ENCODE measurements at regions not wholly inside any gene's neighbourhood (a gene's known extent, or its start where the extent isn't known, plus 50 kb on each side); places are given as distances from the start of the nearest gene placed in this dataset.

- DNase-seq (no peak), ATAC-seq (no peak)
- Histone ChIP-seq H3K27ac (no peak overlapping the region), H3K4me3 (no peak overlapping the region), H3K4me1 (no peaks in the 10 kb centered on the region), H3K36me3 (no peaks in the 10 kb centered on the region), H3K9me3 (peaks cover 0 to 7% (median 0%) of the 10 kb centered on the region in 12 donors), H3K27me3 (peaks cover 0 to 26% (median 0%) of the 10 kb centered on the region in 9 donors)
- TF ChIP-seq POLR2A (IDR thresholded peaks at IDR 0.05) (no peak), CTCF (IDR thresholded peaks at IDR 0.05) (no peak)
- 54 to 85% (median 67%) methylated on average over 2 of the region's 2 CpGs for WGBS, 4 donors
- intact Hi-C loops (cut with DNase I), result loop anchor here in 5 of 10 donors (5.0 to 10.0 kb wide), 3 partner anchors 274 to 284 kb away; partner anchors contain the start of gene TRPC5OS (in 1 of the 5)
Observed at GRCh38 chrX:112148397-112148796, 65.8 kb upstream of the TRPC5 start.

- intact Hi-C loops (cut with DNase I), result loop anchor here in 5 of 10 donors (5.0 to 10.0 kb wide), 3 partner anchors 272 to 282 kb away; partner anchors contain the start of gene TRPC5OS (in 1 of the 5)
- WGBS, 4 donors, result 18 to 26% (median 23%) methylated on average over 2 of the region's 2 CpGs
Observed at GRCh38 chrX:112147206-112147605, 64.6 kb upstream of the TRPC5 start.

GRCh38 chrX:112137276-112137675 is 54.7 kb upstream of the TRPC5 start:
- H3K4me1 ChIP-seq, result no peaks in the 10 kb centered on the region
- intact Hi-C loops (cut with DNase I), result no loop called here
- 40 to 47% (median 44%) methylated on average over 4 of the region's 4 CpGs for WGBS, 4 donors
- H3K9me3 ChIP-seq, result peaks cover 0 to 16% (median 0%) of the 10 kb centered on the region in 12 donors
- DNase-seq (no peak), ATAC-seq (no peak)
- H3K27ac ChIP-seq, result no peak overlapping the region
- H3K27me3 ChIP-seq, result peaks cover 0 to 13% (median 0%) of the 10 kb centered on the region in 9 donors
- H3K36me3 ChIP-seq, result no peaks in the 10 kb centered on the region
- H3K4me3 ChIP-seq, result no peak overlapping the region
- TF ChIP-seq POLR2A (IDR thresholded peaks at IDR 0.05) (no peak), CTCF (IDR thresholded peaks at IDR 0.05) (no peak)

More at GRCh38 chrX:112147206-112147605, 64.6 kb upstream of the TRPC5 start:
- Histone ChIP-seq H3K36me3 (no peaks in the 10 kb centered on the region), H3K27me3 (peaks cover 0 to 28% (median 0%) of the 10 kb centered on the region in 9 donors), H3K4me3 (no peak overlapping the region), H3K9me3 (no peaks in the 10 kb centered on the region), H3K4me1 (no peaks in the 10 kb centered on the region), H3K27ac (no peak overlapping the region)
- ATAC-seq, result no peak
- TF ChIP-seq POLR2A (IDR thresholded peaks at IDR 0.05) (no peak), CTCF (IDR thresholded peaks at IDR 0.05) (peak in 7 of 12 donors; percentile 14 to 38 (median 33))
- DNase-seq, result no peak
